PC-9 (cell line): ENCODE measurements at regions not wholly inside any gene's neighbourhood (a gene's known extent, or its start where the extent isn't known, plus 50 kb on each side); places are given as distances from the start of the nearest gene placed in this dataset.

Source experiments
- EZH2 ChIP-seq: fragments of 200-600 bp; sonication (generic); IDR thresholded peaks from 2 replicates; pipeline ENCODE4 v1.8.0; 2017; ENCODE audit warnings: antibody characterized with exemption, low read depth
- TF ChIP-seq, protein P1 (sequence below): fragments of 200-600 bp; sonication (generic); conservative IDR thresholded peaks from 2 replicates; pipeline ENCODE4 v1.6.1; 2017; ENCODE audit warnings: mixed run types, antibody characterized with exemption, mild to moderate bottlenecking, moderate library complexity

DNA sequence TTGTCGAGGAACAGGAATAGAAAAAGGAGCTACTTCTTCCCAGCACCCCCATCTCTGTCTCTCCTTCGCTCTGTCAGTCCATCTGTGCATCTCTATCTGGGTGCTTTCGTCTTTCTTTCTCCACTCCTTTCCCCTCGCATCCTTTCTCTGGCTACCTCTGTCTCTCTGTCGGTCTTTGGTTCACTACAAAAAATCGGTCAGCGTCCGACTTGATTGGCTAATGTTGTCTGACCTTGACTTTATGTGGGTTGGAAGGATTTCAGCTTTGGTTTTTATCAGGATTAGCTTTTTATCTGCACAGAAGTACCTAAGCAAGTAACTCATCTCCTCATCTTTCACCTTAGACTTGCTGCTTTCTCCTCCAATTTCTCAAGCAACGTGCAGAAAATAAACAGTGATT, 575.2 kb upstream of the ZNF462 start:
- TF ChIP-seq, protein P1, sequence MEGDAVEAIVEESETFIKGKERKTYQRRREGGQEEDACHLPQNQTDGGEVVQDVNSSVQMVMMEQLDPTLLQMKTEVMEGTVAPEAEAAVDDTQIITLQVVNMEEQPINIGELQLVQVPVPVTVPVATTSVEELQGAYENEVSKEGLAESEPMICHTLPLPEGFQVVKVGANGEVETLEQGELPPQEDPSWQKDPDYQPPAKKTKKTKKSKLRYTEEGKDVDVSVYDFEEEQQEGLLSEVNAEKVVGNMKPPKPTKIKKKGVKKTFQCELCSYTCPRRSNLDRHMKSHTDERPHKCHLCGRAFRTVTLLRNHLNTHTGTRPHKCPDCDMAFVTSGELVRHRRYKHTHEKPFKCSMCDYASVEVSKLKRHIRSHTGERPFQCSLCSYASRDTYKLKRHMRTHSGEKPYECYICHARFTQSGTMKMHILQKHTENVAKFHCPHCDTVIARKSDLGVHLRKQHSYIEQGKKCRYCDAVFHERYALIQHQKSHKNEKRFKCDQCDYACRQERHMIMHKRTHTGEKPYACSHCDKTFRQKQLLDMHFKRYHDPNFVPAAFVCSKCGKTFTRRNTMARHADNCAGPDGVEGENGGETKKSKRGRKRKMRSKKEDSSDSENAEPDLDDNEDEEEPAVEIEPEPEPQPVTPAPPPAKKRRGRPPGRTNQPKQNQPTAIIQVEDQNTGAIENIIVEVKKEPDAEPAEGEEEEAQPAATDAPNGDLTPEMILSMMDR = no peak
- TF ChIP-seq EZH2 = no peak
